CD14-positive monocyte (primary cell): ENCODE measurements at regions not wholly inside any gene's neighbourhood (a gene's known extent, or its start where the extent isn't known, plus 50 kb on each side); places are given as distances from the start of the nearest gene placed in this dataset.

Experiments
- DNase-seq, 3 donors: peaks; one replicate each; pipeline ENCODE4 v3.0.0-alpha.2; 2011 to 2022
- H2AFZ ChIP-seq: 2 replicates; pipeline ENCODE4 v1.6.0; 2012; ENCODE audit warnings: mild to moderate bottlenecking, low read depth, low read length, inconsistent platforms; ENCODE audit not compliant: insufficient read depth, poor library complexity, severe bottlenecking
- H3K27ac ChIP-seq, 2 donors: 1 replicate in 1 of 2; 2 replicates in 1 of 2; pipeline ENCODE4 v1.5.1; 2012 to 2013; ENCODE audit warnings: low read length in 2 of 2, control low read depth in 1 of 2, inconsistent platforms in 1 of 2, low read depth in 1 of 2, mild to moderate bottlenecking in 1 of 2
- H3K27me3 ChIP-seq, 2 donors: one replicate each; pipeline versions ENCODE4 v1.6.0 to v1.6.1; 2011 to 2013; ENCODE audit warnings: low read length in 2 of 2; ENCODE audit not compliant: control insufficient read depth in 2 of 2, insufficient read depth in 2 of 2
- H3K36me3 ChIP-seq, 2 donors: replicated peaks in 1 of 2; 1 replicate in 1 of 2; 2 replicates in 1 of 2; pipeline versions ENCODE4 v1.5.1 to v1.6.1; 2012 to 2013; ENCODE audit warnings: low read length in 2 of 2, control low read depth in 1 of 2, inconsistent platforms in 1 of 2, mild to moderate bottlenecking in 1 of 2; ENCODE audit not compliant: insufficient read depth in 2 of 2, control insufficient read depth in 1 of 2
- H3K4me1 ChIP-seq, 2 donors: 1 replicate in 1 of 2; 2 replicates in 1 of 2; pipeline versions ENCODE4 v1.5.1 to v1.6.1; 2012 to 2013; ENCODE audit warnings: low read length in 2 of 2, control low read depth in 1 of 2, inconsistent platforms in 1 of 2, mild to moderate bottlenecking in 1 of 2, moderate library complexity in 1 of 2; ENCODE audit not compliant: insufficient read depth in 2 of 2, control insufficient read depth in 1 of 2
- H3K4me2 ChIP-seq: replicated peaks from 2 replicates; pipeline ENCODE3; 2012; ENCODE audit warnings: low read length, moderate library complexity, mild to moderate bottlenecking; ENCODE audit not compliant: poor library complexity, severe bottlenecking; ENCODE audit errors: extremely low read depth
- H3K4me3 ChIP-seq, 3 experiments: fragments of 200-600 bp in 1 of 3; sonication (generic) in 1 of 3; replicated peaks in 1 of 3; 1 replicate in 2 of 3; 2 replicates in 1 of 3; pipeline ENCODE4 v1.5.1; 2011 to 2013; ENCODE audit warnings: low read length in 3 of 3, mild to moderate bottlenecking in 3 of 3, control low read depth in 2 of 3, low read depth in 2 of 3, inconsistent platforms in 1 of 3, moderate library complexity in 1 of 3
- H3K79me2 ChIP-seq: 2 replicates; pipeline ENCODE4 v1.6.0; 2012; ENCODE audit warnings: mild to moderate bottlenecking, control low read depth, inconsistent platforms, low read length, moderate library complexity; ENCODE audit not compliant: insufficient read depth
- H3K9ac ChIP-seq: 2 replicates; pipeline ENCODE4 v1.6.0; 2017; ENCODE audit warnings: low read length, mild to moderate bottlenecking; ENCODE audit not compliant: insufficient read depth, poor library complexity, severe bottlenecking
- H3K9me3 ChIP-seq, 2 donors: replicated peaks in 1 of 2; 1 replicate in 1 of 2; 2 replicates in 1 of 2; pipeline versions ENCODE4 v1.5.1 to v1.6.1; 2012 to 2013; ENCODE audit warnings: low read length in 2 of 2, control low read depth in 1 of 2; ENCODE audit not compliant: control insufficient read depth in 1 of 2, insufficient read depth in 1 of 2
- H4K20me1 ChIP-seq: 2 replicates; pipeline ENCODE4 v1.6.0; 2012; ENCODE audit warnings: mild to moderate bottlenecking, low read length, control low read depth, moderate library complexity; ENCODE audit not compliant: insufficient read depth
- H3K27ac Mint-ChIP-seq, 7 donors: one replicate each; pipeline ENCODE4 v1.8.0; 2020; ENCODE audit warnings: mild to moderate bottlenecking in 7 of 7, mixed read lengths in 7 of 7, moderate library complexity in 6 of 7, inconsistent platforms in 2 of 7
- H3K27me3 Mint-ChIP-seq, 3 donors: one replicate each; pipeline ENCODE4 v1.8.0; 2021 to 2022; ENCODE audit warnings: low read depth in 3 of 3, mild to moderate bottlenecking in 3 of 3, mixed read lengths in 3 of 3, moderate library complexity in 3 of 3, inconsistent platforms in 1 of 3
- H3K36me3 Mint-ChIP-seq, 2 donors: one replicate each; pipeline ENCODE4 v1.8.0; 2020; ENCODE audit warnings: mixed read lengths in 2 of 2, inconsistent platforms in 1 of 2, mild to moderate bottlenecking in 1 of 2
- H3K4me1 Mint-ChIP-seq: one replicate; pipeline ENCODE4 v1.8.0; 2020; ENCODE audit warnings: mild to moderate bottlenecking, mixed read lengths
- H3K4me3 Mint-ChIP-seq, 2 donors: one replicate each; pipeline ENCODE4 v1.8.0; 2020; ENCODE audit warnings: mild to moderate bottlenecking in 2 of 2, mixed read lengths in 2 of 2, moderate library complexity in 1 of 2
- H3K9me3 Mint-ChIP-seq, 7 donors: one replicate each; pipeline ENCODE4 v1.8.0; 2020 to 2022; ENCODE audit warnings: mixed read lengths in 7 of 7, mild to moderate bottlenecking in 6 of 7, moderate library complexity in 6 of 7, inconsistent platforms in 2 of 7
- WGBS: methylation state at CpG from one replicate; pipeline ENCODE4 v1.1.5; 2013; ENCODE audit warnings: missing lambda C conversion rate; ENCODE audit not compliant: insufficient coverage; 5-methylcytosine and 5-hydroxymethylcytosine counted together
- intact Hi-C, 2 donors: fragments of 100-400 bp; cut with micrococcal nuclease; formaldehyde crosslinking; loops; one replicate each; pipeline versions ENCODE4 v1.15.0 to v1.15.1; 2023
- TF ChIP-seq, protein P1 (sequence below): fragments of 200-600 bp; IDR thresholded peaks from one replicate; pipeline ENCODE4 v1.8.0; 2022; ENCODE audit warnings: antibody characterized with exemption, mild to moderate bottlenecking

DNA sequence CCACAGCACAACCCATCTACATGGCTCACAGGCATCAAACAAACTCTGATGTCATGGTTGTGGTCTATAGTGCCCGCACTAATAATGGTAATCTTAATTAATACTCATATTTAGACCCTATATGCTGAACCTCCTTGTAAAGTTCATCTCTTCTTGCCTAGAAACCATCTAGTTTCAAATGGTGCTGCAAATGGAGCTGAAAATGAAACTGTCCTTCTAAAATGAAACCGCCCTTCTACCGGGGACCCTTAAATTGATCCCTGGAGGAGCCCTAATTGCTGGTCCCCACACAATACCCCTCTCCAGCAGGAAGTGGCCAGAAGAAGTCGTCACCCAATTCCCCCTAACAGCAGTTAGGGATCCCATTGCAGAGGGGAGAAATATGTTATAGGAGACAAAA lies 612.6 kb downstream of the MRPL39 start:
- no peaks in the 10 kb centered on the region for H3K27me3 ChIP-seq
- H3K4me2 ChIP-seq: no peak overlapping the region
- no peaks in the 10 kb centered on the region for H3K36me3 Mint-ChIP-seq
- no peaks in the 10 kb centered on the region for H3K27me3 Mint-ChIP-seq
- no peak overlapping the region for H3K4me3 ChIP-seq
- peaks cover 2 to 26% (median 15%) of the 10 kb centered on the region in 7 donors for H3K9me3 Mint-ChIP-seq
- H3K9ac ChIP-seq: no peak overlapping the region
- WGBS: 100% methylated on average over 1 of the region's 4 CpGs
- H3K4me1 ChIP-seq: no peaks in the 10 kb centered on the region
- H3K79me2 ChIP-seq: no peaks in the 10 kb centered on the region
- H3K27ac ChIP-seq: no peak overlapping the region
- H3K9me3 ChIP-seq: peaks cover 11 to 23% of the 10 kb centered on the region in 2 donors
- no peak overlapping the region for H3K27ac Mint-ChIP-seq
- TF ChIP-seq, protein P1, sequence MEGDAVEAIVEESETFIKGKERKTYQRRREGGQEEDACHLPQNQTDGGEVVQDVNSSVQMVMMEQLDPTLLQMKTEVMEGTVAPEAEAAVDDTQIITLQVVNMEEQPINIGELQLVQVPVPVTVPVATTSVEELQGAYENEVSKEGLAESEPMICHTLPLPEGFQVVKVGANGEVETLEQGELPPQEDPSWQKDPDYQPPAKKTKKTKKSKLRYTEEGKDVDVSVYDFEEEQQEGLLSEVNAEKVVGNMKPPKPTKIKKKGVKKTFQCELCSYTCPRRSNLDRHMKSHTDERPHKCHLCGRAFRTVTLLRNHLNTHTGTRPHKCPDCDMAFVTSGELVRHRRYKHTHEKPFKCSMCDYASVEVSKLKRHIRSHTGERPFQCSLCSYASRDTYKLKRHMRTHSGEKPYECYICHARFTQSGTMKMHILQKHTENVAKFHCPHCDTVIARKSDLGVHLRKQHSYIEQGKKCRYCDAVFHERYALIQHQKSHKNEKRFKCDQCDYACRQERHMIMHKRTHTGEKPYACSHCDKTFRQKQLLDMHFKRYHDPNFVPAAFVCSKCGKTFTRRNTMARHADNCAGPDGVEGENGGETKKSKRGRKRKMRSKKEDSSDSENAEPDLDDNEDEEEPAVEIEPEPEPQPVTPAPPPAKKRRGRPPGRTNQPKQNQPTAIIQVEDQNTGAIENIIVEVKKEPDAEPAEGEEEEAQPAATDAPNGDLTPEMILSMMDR: no peak
- H4K20me1 ChIP-seq: no peaks in the 10 kb centered on the region
- H3K4me1 Mint-ChIP-seq: no peaks in the 10 kb centered on the region
- no peak for DNase-seq
- H3K36me3 ChIP-seq: no peaks in the 10 kb centered on the region
- H2AFZ ChIP-seq: no peak overlapping the region
- H3K4me3 Mint-ChIP-seq: no peak overlapping the region
- intact Hi-C loops: no loop called here

DNA sequence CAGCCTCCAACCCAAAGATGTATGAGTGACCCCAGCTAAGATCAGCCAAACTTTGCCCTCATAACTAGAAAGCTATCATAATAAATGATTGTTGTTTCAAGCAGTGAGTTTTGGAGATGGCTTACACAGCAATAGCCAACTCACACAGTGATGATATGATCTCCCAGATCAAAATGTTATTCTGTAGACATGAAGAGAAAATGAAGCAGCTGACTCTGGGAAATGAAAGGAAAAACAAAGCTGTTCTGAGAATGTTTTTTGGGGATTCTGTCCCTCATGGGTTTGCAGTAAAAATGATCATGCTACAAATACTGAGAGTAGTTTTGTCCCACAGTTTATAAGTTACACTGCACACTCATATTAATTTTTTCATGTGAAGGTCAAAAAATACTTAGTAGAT lies 617.8 kb downstream of the MRPL39 start:
- intact Hi-C loops: no loop called here
- TF ChIP-seq, protein P1: no peak
- Histone ChIP-seq H3K4me3 (no peak overlapping the region), H3K36me3 (no peaks in the 10 kb centered on the region), H4K20me1 (no peaks in the 10 kb centered on the region), H3K4me2 (no peak overlapping the region), H3K9ac (no peak overlapping the region), H3K9me3 (peaks cover 10 to 29% of the 10 kb centered on the region in 2 donors), H3K27me3 (no peaks in the 10 kb centered on the region), H2AFZ (no peak overlapping the region), H3K4me1 (no peaks in the 10 kb centered on the region), H3K79me2 (no peaks in the 10 kb centered on the region), H3K27ac (no peak overlapping the region)
- Mint-ChIP-seq H3K9me3 (peaks cover 7 to 21% (median 14%) of the 10 kb centered on the region in 7 donors), H3K27me3 (no peaks in the 10 kb centered on the region), H3K27ac (no peak overlapping the region), H3K36me3 (no peaks in the 10 kb centered on the region), H3K4me3 (no peak overlapping the region), H3K4me1 (no peaks in the 10 kb centered on the region)
- DNase-seq: no peak
